ENCODE measurements at regions not wholly inside any gene's neighbourhood (a gene's known extent, or its start where the extent isn't known, plus 50 kb on each side); places are given as distances from the start of the nearest gene placed in this dataset.
A peak's percentile ranks its signal among the peaks of the same experiment; 100 is the strongest.

DNA sequence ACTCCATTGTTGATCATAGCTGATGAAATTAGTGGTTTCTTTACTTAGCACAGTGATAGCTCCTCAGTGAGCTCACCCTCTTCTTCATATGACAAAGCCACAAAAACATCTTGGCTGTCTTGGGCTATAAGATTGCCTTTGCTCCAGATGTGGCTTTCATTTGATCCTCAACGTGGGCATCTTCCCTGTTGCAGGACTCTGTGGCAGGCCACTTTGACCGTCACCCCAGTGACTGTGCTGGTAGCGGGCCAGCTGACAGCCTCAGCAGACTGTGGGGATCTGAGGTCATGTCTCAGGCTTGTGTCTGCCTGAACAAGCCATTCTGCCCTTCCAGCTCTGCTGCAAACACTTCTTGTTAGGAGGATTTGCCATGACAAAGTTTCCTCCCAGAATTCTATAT lies 422.2 kb downstream of the NR2F1-AS1 start:
- TF ChIP-seq, protein P1, sequence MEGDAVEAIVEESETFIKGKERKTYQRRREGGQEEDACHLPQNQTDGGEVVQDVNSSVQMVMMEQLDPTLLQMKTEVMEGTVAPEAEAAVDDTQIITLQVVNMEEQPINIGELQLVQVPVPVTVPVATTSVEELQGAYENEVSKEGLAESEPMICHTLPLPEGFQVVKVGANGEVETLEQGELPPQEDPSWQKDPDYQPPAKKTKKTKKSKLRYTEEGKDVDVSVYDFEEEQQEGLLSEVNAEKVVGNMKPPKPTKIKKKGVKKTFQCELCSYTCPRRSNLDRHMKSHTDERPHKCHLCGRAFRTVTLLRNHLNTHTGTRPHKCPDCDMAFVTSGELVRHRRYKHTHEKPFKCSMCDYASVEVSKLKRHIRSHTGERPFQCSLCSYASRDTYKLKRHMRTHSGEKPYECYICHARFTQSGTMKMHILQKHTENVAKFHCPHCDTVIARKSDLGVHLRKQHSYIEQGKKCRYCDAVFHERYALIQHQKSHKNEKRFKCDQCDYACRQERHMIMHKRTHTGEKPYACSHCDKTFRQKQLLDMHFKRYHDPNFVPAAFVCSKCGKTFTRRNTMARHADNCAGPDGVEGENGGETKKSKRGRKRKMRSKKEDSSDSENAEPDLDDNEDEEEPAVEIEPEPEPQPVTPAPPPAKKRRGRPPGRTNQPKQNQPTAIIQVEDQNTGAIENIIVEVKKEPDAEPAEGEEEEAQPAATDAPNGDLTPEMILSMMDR (IDR thresholded peaks at IDR 0.05; ENCODE audit: insufficient read depth, low read depth, low read length), result no peak
- H3K4me3 ChIP-seq (ENCODE audit: low read depth, low read length), result no peak overlapping the region
- no peak for DNase-seq (ENCODE audit: low read depth)

DNA sequence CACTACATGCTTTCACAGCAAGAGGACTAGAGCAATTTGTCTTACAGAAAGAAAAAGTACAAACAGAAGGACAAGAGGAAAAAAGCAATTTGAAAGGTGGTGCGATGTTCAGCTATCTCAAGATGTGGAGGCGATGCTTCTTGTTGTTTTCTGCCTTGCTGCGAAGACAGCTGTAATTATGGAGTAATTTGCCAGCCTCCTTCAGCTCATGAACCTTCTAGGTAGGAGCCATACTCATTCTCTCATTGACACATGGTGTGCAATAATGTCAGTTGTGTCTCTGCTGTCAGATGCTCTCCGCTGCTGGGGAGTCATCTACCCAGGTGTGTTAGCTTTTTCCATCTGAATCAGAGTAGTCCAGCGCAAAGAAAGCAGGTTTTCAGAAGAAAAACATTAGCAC lies 424.5 kb downstream of the NR2F1-AS1 start:
- DNase-seq (ENCODE audit: low read depth), result no peak
- no peak overlapping the region for H3K4me3 ChIP-seq (ENCODE audit: low read depth, low read length)
- TF ChIP-seq, protein P1 (IDR thresholded peaks at IDR 0.05; ENCODE audit: insufficient read depth, low read depth, low read length), result no peak

DNA sequence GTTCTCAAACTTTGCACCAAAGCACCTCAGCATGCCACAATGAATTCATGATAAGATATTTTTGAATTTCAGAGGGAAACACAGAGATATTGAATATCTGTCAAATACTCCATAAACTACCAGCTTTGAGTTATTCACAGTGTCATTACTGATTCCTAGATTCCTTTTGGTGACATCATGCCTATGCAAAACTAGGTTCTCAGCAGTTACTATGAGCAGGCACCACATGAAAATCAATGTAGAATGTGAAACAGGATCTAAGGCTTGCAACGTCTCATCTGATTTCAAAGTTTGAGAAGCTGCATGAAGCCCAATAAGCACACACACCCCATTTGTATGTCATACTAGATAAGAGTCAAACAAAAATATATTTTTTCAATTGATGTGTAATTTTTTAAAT lies 426.5 kb downstream of the NR2F1-AS1 start:
- no peak for DNase-seq (ENCODE audit: low read depth)

GRCh38 chr5:93153461-93153860 lies 427.6 kb downstream of the NR2F1-AS1 start:
- DNase-seq (ENCODE audit: low read depth), result no peak
- H3K4me3 ChIP-seq (ENCODE audit: low read depth, low read length), result no peak overlapping the region
- TF ChIP-seq, protein P1 (IDR thresholded peaks at IDR 0.05; ENCODE audit: insufficient read depth, low read depth, low read length), result no peak

More for the DNA sequence above, 426.5 kb downstream of the NR2F1-AS1 start:
- H3K4me3 ChIP-seq (ENCODE audit: low read depth, low read length), result no peak overlapping the region
- TF ChIP-seq, protein P1 (IDR thresholded peaks at IDR 0.05; ENCODE audit: insufficient read depth, low read depth, low read length), result no peak

DNA sequence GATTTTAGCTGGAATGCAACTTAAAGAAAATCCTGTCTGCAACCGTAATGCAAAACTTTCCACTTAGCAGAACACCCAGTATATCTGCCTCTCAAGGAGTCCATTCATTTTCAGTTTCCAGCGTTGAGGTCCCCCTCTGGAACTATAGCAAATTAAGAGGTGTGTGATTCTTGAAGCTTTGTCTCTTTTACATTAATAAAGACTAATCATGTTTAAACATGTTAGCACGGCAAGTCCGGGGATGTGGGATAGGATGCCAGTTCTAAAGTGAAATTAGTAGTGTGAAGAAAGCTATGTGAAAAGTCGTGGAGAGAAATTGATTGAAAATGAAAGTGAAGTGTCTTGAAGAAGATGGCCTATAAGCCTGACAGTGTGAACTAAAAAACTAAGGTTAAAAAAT lies 429.1 kb downstream of the NR2F1-AS1 start:
- peak; percentile 26 for DNase-seq (ENCODE audit: low read depth)
- TF ChIP-seq, protein P1 (IDR thresholded peaks at IDR 0.05; ENCODE audit: insufficient read depth, low read depth, low read length), result no peak
- H3K4me3 ChIP-seq (ENCODE audit: low read depth, low read length), result peak overlapping the region; percentile 35

GRCh38 chr5:93151121-93151520 lies 429.9 kb downstream of the NR2F1-AS1 start:
- TF ChIP-seq, protein P1 (IDR thresholded peaks at IDR 0.05; ENCODE audit: insufficient read depth, low read depth, low read length), result no peak
- no peak overlapping the region for H3K4me3 ChIP-seq (ENCODE audit: low read depth, low read length)
- DNase-seq (ENCODE audit: low read depth), result peak; percentile 30

DNA sequence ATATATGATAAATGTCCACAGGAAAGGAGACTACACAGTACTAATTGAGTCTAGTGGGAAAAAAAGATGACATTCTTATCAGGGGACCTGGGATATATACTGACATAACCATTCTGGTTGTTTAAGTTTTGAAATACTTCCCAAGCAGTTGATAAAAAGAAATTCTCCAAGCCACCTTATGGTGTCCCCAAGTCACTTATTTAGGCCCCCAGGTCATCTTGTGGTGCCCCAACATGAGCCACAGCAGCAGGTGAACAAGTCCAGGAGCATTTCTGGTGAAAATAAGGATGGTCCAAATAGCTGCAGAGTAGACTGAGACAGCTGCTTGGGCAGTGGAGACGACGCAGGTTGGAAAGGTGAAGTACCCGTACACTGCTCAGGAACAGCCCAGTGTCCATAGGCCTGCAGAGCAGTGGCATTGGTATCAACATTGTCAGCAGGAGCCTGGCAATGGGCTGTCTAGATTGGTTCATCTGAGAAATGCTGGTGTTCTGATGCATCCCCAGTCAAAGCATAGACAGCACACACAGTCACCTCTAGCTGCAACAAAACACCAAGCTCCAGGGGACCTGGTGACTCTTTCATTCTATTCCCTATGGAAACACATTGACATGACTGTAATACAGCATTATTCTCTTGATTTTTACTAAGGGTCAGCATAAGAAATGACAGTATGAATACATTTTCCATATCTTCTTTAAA lies 430.6 kb downstream of the NR2F1-AS1 start:
- DNase-seq (ENCODE audit: low read depth), result no peak
- H3K4me3 ChIP-seq (ENCODE audit: low read depth, low read length), result no peak overlapping the region
- TF ChIP-seq, protein P1 (IDR thresholded peaks at IDR 0.05; ENCODE audit: insufficient read depth, low read depth, low read length), result no peak
